ENCODE measurements at regions not wholly inside any gene's neighbourhood (a gene's known extent, or its start where the extent isn't known, plus 50 kb on each side); places are given as distances from the start of the nearest gene placed in this dataset.

DNA sequence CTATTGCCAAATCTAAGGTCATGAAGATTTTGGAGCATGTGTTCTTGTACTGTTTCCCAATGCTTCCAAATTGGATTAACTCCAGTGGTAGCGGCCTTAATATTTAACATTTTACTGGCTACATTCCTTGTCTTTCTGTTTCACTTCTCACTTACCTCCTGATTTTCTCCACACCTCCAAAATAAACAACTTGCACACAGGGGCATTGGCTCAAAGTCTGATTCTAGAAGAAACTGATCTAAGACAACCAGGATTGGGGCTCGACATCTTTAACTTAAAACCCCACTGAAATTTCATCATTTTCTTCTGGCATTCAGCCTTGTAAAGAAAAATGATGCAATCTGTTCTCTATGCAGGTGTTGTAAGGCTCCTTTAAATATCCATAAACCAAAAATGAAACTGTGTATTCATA is 557.9 kb upstream of the ID4 start:
- TF ChIP-seq, protein P1, sequence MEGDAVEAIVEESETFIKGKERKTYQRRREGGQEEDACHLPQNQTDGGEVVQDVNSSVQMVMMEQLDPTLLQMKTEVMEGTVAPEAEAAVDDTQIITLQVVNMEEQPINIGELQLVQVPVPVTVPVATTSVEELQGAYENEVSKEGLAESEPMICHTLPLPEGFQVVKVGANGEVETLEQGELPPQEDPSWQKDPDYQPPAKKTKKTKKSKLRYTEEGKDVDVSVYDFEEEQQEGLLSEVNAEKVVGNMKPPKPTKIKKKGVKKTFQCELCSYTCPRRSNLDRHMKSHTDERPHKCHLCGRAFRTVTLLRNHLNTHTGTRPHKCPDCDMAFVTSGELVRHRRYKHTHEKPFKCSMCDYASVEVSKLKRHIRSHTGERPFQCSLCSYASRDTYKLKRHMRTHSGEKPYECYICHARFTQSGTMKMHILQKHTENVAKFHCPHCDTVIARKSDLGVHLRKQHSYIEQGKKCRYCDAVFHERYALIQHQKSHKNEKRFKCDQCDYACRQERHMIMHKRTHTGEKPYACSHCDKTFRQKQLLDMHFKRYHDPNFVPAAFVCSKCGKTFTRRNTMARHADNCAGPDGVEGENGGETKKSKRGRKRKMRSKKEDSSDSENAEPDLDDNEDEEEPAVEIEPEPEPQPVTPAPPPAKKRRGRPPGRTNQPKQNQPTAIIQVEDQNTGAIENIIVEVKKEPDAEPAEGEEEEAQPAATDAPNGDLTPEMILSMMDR (IDR thresholded peaks at IDR 0.05; ENCODE audit: extremely low read depth, missing control alignments) = no peak
- no peak for DNase-seq (ENCODE audit: low spot score)

DNA sequence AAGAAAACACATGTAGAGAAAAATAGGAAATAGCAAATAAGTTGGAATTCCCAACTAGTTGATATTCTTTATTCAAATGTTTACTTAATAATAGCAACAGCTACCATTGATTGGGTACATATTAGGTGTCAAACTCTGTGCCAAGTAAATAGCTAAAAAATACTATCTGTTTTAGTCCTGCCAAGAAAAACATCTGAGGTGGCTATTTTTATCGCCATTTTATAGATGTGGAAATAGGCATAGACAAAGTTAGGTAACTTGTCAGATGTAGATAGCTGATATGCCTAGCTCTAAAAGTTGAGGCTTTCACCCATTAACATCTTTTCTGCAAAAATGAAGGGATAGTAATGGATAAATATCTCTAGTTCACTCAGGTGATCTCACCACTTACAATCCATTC is 549.2 kb upstream of the ID4 start:
- TF ChIP-seq, protein P1 (IDR thresholded peaks at IDR 0.05; ENCODE audit: extremely low read depth, missing control alignments) = no peak
- no peak for DNase-seq (ENCODE audit: low spot score)

DNA sequence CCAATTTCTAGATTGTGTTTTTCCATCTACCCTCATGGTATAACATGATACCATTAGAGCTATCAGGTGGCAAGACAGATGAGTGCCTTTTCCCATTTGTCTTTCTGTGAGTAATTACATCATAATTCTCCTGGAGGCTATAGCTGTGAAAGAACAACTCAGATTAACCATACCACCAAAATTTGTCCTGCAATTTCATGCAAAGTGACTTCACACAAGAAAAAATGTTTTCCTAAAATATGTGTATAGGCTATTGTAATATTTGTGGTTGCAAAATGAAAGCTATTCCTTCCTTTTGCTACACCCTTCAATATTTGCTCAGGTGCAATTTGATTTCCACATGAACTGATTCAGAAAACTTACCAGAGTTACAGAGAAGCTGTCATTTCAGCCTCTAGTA is 547.7 kb upstream of the ID4 start:
- TF ChIP-seq, protein P1 (IDR thresholded peaks at IDR 0.05; ENCODE audit: extremely low read depth, missing control alignments) = no peak

DNA sequence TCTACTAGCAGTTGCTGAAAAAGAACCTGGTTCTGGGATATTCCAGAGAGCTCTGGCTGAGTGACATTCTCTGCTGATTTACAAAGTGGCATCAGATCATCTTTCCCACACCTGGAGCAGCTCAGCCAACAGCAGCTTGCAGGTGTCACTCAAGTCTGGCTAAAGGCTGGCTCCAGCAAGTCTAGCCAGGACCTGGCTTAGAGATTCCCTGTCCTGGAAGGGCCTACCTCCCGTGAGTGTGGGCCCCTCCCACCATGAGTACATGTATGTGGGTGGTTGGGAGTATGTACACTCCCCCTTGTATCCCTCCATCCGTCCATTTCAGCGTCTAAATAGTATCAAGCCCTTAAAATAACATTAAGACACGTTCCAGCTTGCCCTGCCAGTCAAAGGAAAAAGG is 539.3 kb upstream of the ID4 start:
- TF ChIP-seq, protein P1 (IDR thresholded peaks at IDR 0.05; ENCODE audit: extremely low read depth, missing control alignments) = no peak
- no peak for DNase-seq (ENCODE audit: low spot score)

More for the DNA sequence above, 547.7 kb upstream of the ID4 start:
- no peak for DNase-seq (ENCODE audit: low spot score)

DNA sequence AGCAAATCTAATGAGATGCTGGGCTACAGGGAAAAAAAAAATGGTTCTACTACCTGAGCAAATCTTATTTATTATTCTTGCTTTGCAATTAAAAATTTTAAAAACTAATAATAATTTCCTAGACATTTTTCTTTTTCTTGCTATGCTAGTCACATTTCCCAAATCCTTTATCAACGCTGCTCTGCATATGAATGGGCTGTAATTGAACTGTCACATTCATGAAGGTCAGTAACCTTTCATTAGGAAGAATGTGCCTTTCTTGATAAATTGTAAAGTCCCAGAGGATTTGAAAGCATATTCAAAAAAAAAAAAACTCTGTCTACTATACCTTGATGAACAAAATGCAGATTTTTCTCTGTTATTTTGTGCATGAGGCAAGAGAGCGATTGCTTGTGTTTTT is 538.7 kb upstream of the ID4 start:
- no peak for DNase-seq (ENCODE audit: low spot score)
- TF ChIP-seq, protein P1 (IDR thresholded peaks at IDR 0.05; ENCODE audit: extremely low read depth, missing control alignments) = no peak

DNA sequence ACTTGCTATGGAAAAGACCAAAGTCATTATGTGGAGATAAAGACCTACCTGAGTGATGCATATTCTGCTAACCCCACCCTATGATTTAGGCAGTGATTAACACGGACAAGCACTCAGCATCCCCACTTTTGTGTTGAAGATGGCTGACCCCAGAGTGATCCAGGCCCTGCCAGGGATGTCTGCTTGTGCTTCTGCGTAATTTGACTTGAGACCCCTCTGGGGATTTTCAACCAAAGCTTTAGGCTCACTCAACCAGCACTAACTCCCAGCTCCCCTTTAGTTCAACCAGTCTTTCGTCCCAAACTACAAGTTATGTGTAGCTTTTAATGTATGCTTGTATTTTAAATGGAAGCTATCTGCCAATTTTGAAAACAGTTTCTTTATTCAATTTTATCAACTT is 538.0 kb upstream of the ID4 start:
- TF ChIP-seq, protein P1 (IDR thresholded peaks at IDR 0.05; ENCODE audit: extremely low read depth, missing control alignments) = no peak
- DNase-seq (ENCODE audit: low spot score) = no peak

DNA sequence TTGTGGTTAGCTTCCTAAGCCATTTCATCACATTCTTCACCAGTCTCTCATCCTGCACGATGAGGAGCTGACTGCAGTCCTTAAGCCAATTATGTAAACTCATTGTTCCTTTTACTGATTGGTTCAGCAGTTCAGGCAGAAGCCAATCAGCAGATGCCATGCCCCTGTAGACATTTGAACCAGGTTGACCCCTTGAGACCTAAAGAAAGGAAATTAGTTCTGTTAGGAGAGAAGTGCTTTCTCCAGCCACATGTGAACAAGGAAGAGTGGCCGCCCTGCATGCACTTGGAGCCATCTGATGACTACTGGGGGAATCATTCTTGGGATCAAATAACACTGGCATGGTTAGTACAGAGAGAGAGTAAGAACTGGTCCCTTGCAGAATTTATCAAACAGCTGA is 535.2 kb upstream of the ID4 start:
- no peak for DNase-seq (ENCODE audit: low spot score)
- TF ChIP-seq, protein P1 (IDR thresholded peaks at IDR 0.05; ENCODE audit: extremely low read depth, missing control alignments) = no peak

All from GM20000 (cell line).